ENCODE measurements at regions not wholly inside any gene's neighbourhood (a gene's known extent, or its start where the extent isn't known, plus 50 kb on each side); places are given as distances from the start of the nearest gene placed in this dataset.
A peak's percentile ranks its signal among the peaks of the same experiment; 100 is the strongest.
"Not testable (repeated sequence)": the region's sequence is repeated elsewhere in the genome, so short reads cannot be mapped to it uniquely, and the experiment has no call there.

GRCh38 chr4:11669156-11669555, 240.5 kb upstream of the HS3ST1 start:
- H3K4me3 ChIP-seq (ENCODE audit: low read depth, low read length): no peak overlapping the region
- no peak for TF ChIP-seq CTCF (IDR thresholded peaks at IDR 0.05; ENCODE audit: insufficient read depth, low read length)
- DNase-seq (ENCODE audit: low read depth): peak; percentile 5

GRCh38 chr4:11663114-11663513, 234.4 kb upstream of the HS3ST1 start:
- peak; percentile 14 for DNase-seq (ENCODE audit: low read depth)
- TF ChIP-seq CTCF (IDR thresholded peaks at IDR 0.05; ENCODE audit: insufficient read depth, low read length): no peak

DNA sequence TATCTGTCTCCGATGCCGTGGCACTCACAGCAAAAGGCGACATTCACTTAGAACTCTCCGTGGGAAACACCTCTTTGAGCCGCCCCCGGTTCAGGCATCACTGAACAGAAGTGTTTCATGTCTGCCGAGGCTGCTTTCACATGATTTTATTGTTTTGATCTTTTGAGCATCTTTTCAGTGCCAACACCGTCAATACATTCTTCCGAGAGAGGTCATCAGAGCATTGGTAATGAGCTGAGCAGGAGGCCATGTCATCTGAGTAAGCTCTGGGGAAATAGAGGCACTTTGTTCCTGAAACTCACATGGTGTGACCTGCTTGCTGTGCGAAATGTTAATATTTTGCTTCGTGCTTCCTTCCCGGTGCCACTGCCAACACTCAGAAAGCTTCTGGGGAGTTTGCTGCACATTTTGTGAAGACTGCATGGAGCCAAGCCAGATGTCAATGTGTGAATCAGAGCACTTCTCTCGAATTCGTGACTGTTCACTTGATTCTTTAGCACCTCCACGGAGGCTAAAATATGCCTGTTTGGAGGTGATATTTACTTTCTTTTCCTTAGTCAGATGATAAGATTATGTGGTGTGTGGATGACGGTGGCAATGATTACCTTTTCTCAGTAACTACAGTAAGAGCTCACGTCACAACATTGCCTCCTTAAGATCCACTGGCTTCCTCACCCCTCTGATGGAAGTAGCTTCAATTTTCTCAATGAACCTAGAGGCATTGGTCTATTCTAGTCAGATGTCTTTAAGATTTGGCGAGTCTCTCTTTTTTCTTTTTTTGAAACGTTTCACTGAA, 222.3 kb upstream of the HS3ST1 start:
- H3K4me3 ChIP-seq (ENCODE audit: low read depth, low read length): no peak overlapping the region
- peak; percentile 43 for DNase-seq (ENCODE audit: low read depth)

More at GRCh38 chr4:11663114-11663513, 234.4 kb upstream of the HS3ST1 start:
- H3K4me3 ChIP-seq (ENCODE audit: low read depth, low read length): no peak overlapping the region

DNA sequence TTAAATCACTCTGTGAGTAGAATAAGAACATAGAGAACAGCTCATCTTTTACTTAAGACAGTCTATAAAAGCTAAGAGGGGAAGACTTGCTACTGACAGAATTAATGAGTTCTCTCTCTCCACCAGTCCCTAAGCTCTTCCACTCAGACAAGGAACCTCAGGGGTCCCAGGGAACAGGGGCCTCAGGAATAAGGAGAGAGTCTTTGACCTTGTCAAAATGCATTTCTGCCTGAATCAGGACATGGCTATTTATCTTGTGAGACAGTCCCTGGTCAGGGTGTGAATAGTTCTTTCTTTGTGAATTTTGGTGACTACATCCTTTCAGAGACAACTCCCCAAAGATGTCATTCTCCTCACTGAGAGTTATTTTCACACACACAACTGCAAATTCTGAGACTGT, 218.7 kb upstream of the HS3ST1 start:
- no peak for DNase-seq (ENCODE audit: low read depth)
- TF ChIP-seq CTCF (IDR thresholded peaks at IDR 0.05; ENCODE audit: insufficient read depth, low read length): no peak
- no peak overlapping the region for H3K4me3 ChIP-seq (ENCODE audit: low read depth, low read length)

More for the DNA sequence above, 222.3 kb upstream of the HS3ST1 start:
- no peak for TF ChIP-seq CTCF (IDR thresholded peaks at IDR 0.05; ENCODE audit: insufficient read depth, low read length)

- not testable (repeated sequence) for DNase-seq (ENCODE audit: low read depth); H3K4me3 ChIP-seq (ENCODE audit: low read depth, low read length)
These were observed 214.4 kb upstream of the HS3ST1 start for GRCh38 chr4:11643081-11643480.

DNA sequence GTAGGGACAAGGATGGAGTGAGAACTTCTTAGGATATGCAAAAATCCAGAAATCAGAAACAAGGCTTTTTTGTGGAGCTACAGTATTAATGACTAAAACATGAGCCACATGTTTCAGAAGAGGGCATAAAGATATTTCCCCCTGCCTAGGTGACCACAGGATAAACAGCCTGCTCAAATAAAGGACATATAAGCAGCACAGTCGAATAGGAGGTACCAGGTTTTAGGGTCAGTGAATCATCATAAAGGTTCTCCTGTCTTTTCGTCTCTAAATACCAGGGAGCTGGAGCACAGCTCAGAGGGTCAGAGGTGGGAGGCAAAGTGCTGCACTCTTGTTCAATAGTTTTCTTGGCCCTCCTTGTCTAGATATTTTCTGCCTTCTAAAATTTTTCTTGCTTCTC, 211.9 kb upstream of the HS3ST1 start:
- H3K4me3 ChIP-seq (ENCODE audit: low read depth, low read length): no peak overlapping the region
- DNase-seq (ENCODE audit: low read depth): no peak
- TF ChIP-seq CTCF (IDR thresholded peaks at IDR 0.05; ENCODE audit: insufficient read depth, low read length): no peak

- TF ChIP-seq CTCF (IDR thresholded peaks at IDR 0.05; ENCODE audit: insufficient read depth, low read length): no peak
- H3K4me3 ChIP-seq (ENCODE audit: low read depth, low read length): no peak overlapping the region
- DNase-seq (ENCODE audit: low read depth): no peak
These were observed 207.9 kb upstream of the HS3ST1 start for GRCh38 chr4:11636551-11636950.
